IMR-90 (cell line): ENCODE measurements at regions not wholly inside any gene's neighbourhood (a gene's known extent, or its start where the extent isn't known, plus 50 kb on each side); places are given as distances from the start of the nearest gene placed in this dataset.

Experiments
- CEBPB ChIP-seq: IDR thresholded peaks from 2 replicates; pipeline ENCODE4 v1.6.1; 2012; ENCODE audit warnings: low read depth, low read length, improper control_type of control experiment
- CHD1 ChIP-seq: IDR thresholded peaks from 2 replicates; pipeline ENCODE4 v1.6.1; 2012; ENCODE audit warnings: low read depth, low read length, improper control_type of control experiment
- CTCF ChIP-seq: conservative IDR thresholded peaks from 2 replicates; pipeline ENCODE4 v1.5.1; 2012; ENCODE audit warnings: mild to moderate bottlenecking, low read depth, low read length, improper control_type of control experiment
- POLR2A ChIP-seq: IDR thresholded peaks from 2 replicates; pipeline ENCODE4 v1.6.1; 2012; ENCODE audit warnings: mild to moderate bottlenecking, low read depth, low read length

- no peak for TF ChIP-seq CTCF
- no peak for TF ChIP-seq POLR2A
- TF ChIP-seq CHD1 = no peak
- TF ChIP-seq CEBPB = no peak
Observed at GRCh38 chr6:115363379-115363778, 697.3 kb downstream of the FRK start.
